H1 (cell line): ENCODE measurements at regions not wholly inside any gene's neighbourhood (a gene's known extent, or its start where the extent isn't known, plus 50 kb on each side); places are given as distances from the start of the nearest gene placed in this dataset.
"Not testable (repeated sequence)": the region's sequence is repeated elsewhere in the genome, so short reads cannot be mapped to it uniquely, and the experiment has no call there.

Experiments
- CTCF ChIA-PET: fragments of 300-600 bp; sonication (Branson Sonifier 250); formaldehyde crosslinking; loops from one replicate; lab custom pipeline; 2021; ENCODE audit not compliant: partially characterized antibody; lab: Charles Lee
- POLR2A ChIA-PET: fragments of 300-600 bp; sonication (Branson Sonifier 250); formaldehyde crosslinking; loops from one replicate; lab custom pipeline; 2021; ENCODE audit warnings: inconsistent platforms; ENCODE audit not compliant: partially characterized antibody; lab: Charles Lee
- DNase-seq, 2 experiments: peaks; one replicate each; pipeline versions ENCODE4 v3.0.0 to v3.0.0-alpha.2; 2010 to 2022; ENCODE audit warnings: low spot score in 2 of 2, low read depth in 1 of 2, mixed read lengths in 1 of 2
- FAIRE-seq: peaks from 2 replicates; lab custom pipeline; 2011; peaks lifted over from hg19 to GRCh38; lab: Jason Lieb, UNC
- H2AFZ ChIP-seq: 2 replicates; pipeline ENCODE4 v1.8.1; 2012; ENCODE audit warnings: low read length, inconsistent platforms
- H2AK5ac ChIP-seq: 2 replicates; pipeline ENCODE4 v1.6.1; 2013; ENCODE audit warnings: low read depth, low read length
- H2BK120ac ChIP-seq: replicated peaks from 2 replicates; pipeline ENCODE3; 2013; ENCODE audit warnings: low read depth, low read length, inconsistent platforms
- H2BK12ac ChIP-seq: 2 replicates; pipeline ENCODE4 v1.6.1; 2013; ENCODE audit warnings: low read depth, low read length
- H2BK15ac ChIP-seq: 2 replicates; pipeline ENCODE4 v1.6.1; 2013; ENCODE audit warnings: low read length
- H2BK20ac ChIP-seq: 2 replicates; pipeline ENCODE4 v1.6.1; 2013; ENCODE audit warnings: low read length
- H2BK5ac ChIP-seq: 2 replicates; pipeline ENCODE4 v1.6.1; 2013; ENCODE audit warnings: low read depth, low read length
- H3K14ac ChIP-seq: 2 replicates; pipeline ENCODE4 v1.6.1; 2013; ENCODE audit warnings: inconsistent platforms; ENCODE audit not compliant: insufficient read length
- H3K18ac ChIP-seq: 2 replicates; pipeline ENCODE4 v1.6.1; 2013; ENCODE audit warnings: low read length; ENCODE audit errors: extremely low read depth
- H3K23ac ChIP-seq: 2 replicates; pipeline ENCODE4 v1.6.1; 2013; ENCODE audit warnings: inconsistent platforms; ENCODE audit not compliant: insufficient read length
- H3K23me2 ChIP-seq: 2 replicates; pipeline ENCODE4 v1.6.1; 2013; ENCODE audit warnings: low read depth, low read length
- H3K27ac ChIP-seq: 2 replicates; pipeline ENCODE4 v1.6.1; 2011; ENCODE audit warnings: low read depth, low read length, inconsistent platforms
- H3K27me3 ChIP-seq, 4 experiments: replicated peaks in 1 of 4; 1 replicate in 1 of 4; 2 replicates in 3 of 4; pipeline versions ENCODE4 v1.6.1 to v1.8.1; 2011 to 2013; ENCODE audit warnings: low read length in 3 of 4, mild to moderate bottlenecking in 3 of 4, inconsistent platforms in 2 of 4, mixed read lengths in 2 of 4, moderate library complexity in 1 of 4; ENCODE audit not compliant: control insufficient read depth in 3 of 4, insufficient read depth in 3 of 4; ENCODE audit errors: extremely low read depth in 1 of 4
- H3K36me3 ChIP-seq, 4 experiments: 2 replicates each; pipeline versions ENCODE4 v1.6.1 to v1.8.1; 2011 to 2013; ENCODE audit warnings: mild to moderate bottlenecking in 4 of 4, low read length in 3 of 4, moderate library complexity in 2 of 4, control low read depth in 1 of 4, inconsistent platforms in 1 of 4; ENCODE audit not compliant: insufficient read depth in 4 of 4, control insufficient read depth in 2 of 4
- H3K4ac ChIP-seq: replicated peaks from 2 replicates; pipeline ENCODE3; 2013; ENCODE audit warnings: low read length, low read depth, mixed read lengths, inconsistent platforms; ENCODE audit not compliant: insufficient read length
- H3K4me1 ChIP-seq, 4 experiments: replicated peaks in 1 of 4; 1 replicate in 1 of 4; 2 replicates in 3 of 4; pipeline versions ENCODE4 v1.6.1 to v1.8.1; 2011 to 2013; ENCODE audit warnings: low read length in 3 of 4, inconsistent platforms in 2 of 4, mixed read lengths in 1 of 4; ENCODE audit not compliant: insufficient read depth in 4 of 4, control insufficient read depth in 3 of 4
- H3K4me2 ChIP-seq, 2 experiments: 2 replicates each; pipeline versions ENCODE4 v1.6.1 to v1.8.1; 2011 to 2013; ENCODE audit warnings: low read depth in 2 of 2, low read length in 2 of 2, control low read depth in 1 of 2, inconsistent platforms in 1 of 2, mild to moderate bottlenecking in 1 of 2; ENCODE audit not compliant: insufficient read depth in 1 of 2
- H3K4me3 ChIP-seq, 4 experiments: fragments of 200-600, 300-600 bp in 1 of 4; sonication (generic), shearing (Covaris generic), sonication (Bioruptor Twin) in 1 of 4; 2 replicates each; pipeline versions ENCODE4 v1.5.1 to v1.8.1; 2011 to 2016; ENCODE audit warnings: low read length in 4 of 4, low read depth in 3 of 4, control low read depth in 2 of 4, inconsistent platforms in 2 of 4, mild to moderate bottlenecking in 2 of 4, mixed read lengths in 1 of 4, moderate library complexity in 1 of 4; ENCODE audit not compliant: insufficient read depth in 2 of 4; ENCODE audit errors: extremely low read depth in 1 of 4
- H3K56ac ChIP-seq: replicated peaks from 2 replicates; pipeline ENCODE3; 2013; ENCODE audit warnings: low read depth, mild to moderate bottlenecking, mixed read lengths, low read length, inconsistent platforms; ENCODE audit not compliant: insufficient read length
- H3K79me1 ChIP-seq: 2 replicates; pipeline ENCODE4 v1.6.1; 2013; ENCODE audit warnings: low read depth, low read length, control low read depth
- H3K79me2 ChIP-seq, 2 experiments: 2 replicates each; pipeline versions ENCODE4 v1.6.1 to v1.8.1; 2012 to 2013; ENCODE audit warnings: low read length in 2 of 2, mild to moderate bottlenecking in 2 of 2, inconsistent platforms in 1 of 2; ENCODE audit not compliant: insufficient read depth in 2 of 2, control insufficient read depth in 1 of 2
- H3K9ac ChIP-seq, 4 experiments: replicated peaks in 1 of 4; 1 replicate in 1 of 4; 2 replicates in 3 of 4; pipeline versions ENCODE4 v1.6.1 to v1.8.1; 2011 to 2013; ENCODE audit warnings: low read depth in 3 of 4, low read length in 3 of 4, control low read depth in 2 of 4, mild to moderate bottlenecking in 2 of 4, moderate library complexity in 2 of 4, inconsistent platforms in 1 of 4; ENCODE audit errors: extremely low read depth in 1 of 4
- H3K9me3 ChIP-seq, 2 experiments: 2 replicates each; pipeline versions ENCODE4 v1.6.1 to v1.8.1; 2012 to 2013; ENCODE audit warnings: mild to moderate bottlenecking in 2 of 2, moderate library complexity in 2 of 2, control low read depth in 1 of 2, inconsistent platforms in 1 of 2, low read depth in 1 of 2, low read length in 1 of 2, mixed read lengths in 1 of 2; ENCODE audit not compliant: insufficient read depth in 2 of 2
- H4K20me1 ChIP-seq, 2 experiments: replicated peaks in 1 of 2; 2 replicates each; pipeline versions ENCODE3 to v1.8.1; 2011 to 2013; ENCODE audit warnings: inconsistent platforms in 2 of 2, low read length in 2 of 2, mild to moderate bottlenecking in 1 of 2; ENCODE audit not compliant: insufficient read depth in 2 of 2, control insufficient read depth in 1 of 2
- H4K5ac ChIP-seq: 2 replicates; pipeline ENCODE4 v1.6.1; 2013; ENCODE audit warnings: low read length, low read depth, mixed read lengths, inconsistent platforms; ENCODE audit not compliant: insufficient read length
- H4K8ac ChIP-seq: 2 replicates; pipeline ENCODE4 v1.8.0; 2013; ENCODE audit warnings: mild to moderate bottlenecking, moderate library complexity, low read length, inconsistent platforms; ENCODE audit not compliant: insufficient read depth; ENCODE audit errors: extremely low read depth
- H4K91ac ChIP-seq: replicated peaks from 2 replicates; pipeline ENCODE3; 2013; ENCODE audit warnings: low read length, mixed read lengths, inconsistent platforms; ENCODE audit not compliant: insufficient read length
- WGBS, 2 experiments: shearing (Covaris generic) in 1 of 2; methylation state at CpG; one replicate each; pipeline versions ENCODE4 v1.1.6 to v1.1.7; 2013 to 2015; ENCODE audit warnings: low lambda C conversion rate in 2 of 2, mixed read lengths in 2 of 2, inconsistent platforms in 1 of 2, low coverage in 1 of 2, missing lambda C conversion rate in 1 of 2; ENCODE audit not compliant: insufficient replicate concordance in 2 of 2, insufficient coverage in 1 of 2, insufficient read length in 1 of 2; ENCODE audit errors: extremely low coverage in 1 of 2, missing lambda C conversion rate in 1 of 2; 5-methylcytosine and 5-hydroxymethylcytosine counted together

GRCh38 chr2:89882880-89883279 is 1191.4 kb downstream of the RPIA start:
- H2BK5ac ChIP-seq, H4K20me1 ChIP-seq, H4K91ac ChIP-seq, H4K8ac ChIP-seq, H3K9ac ChIP-seq, H3K27me3 ChIP-seq, H3K18ac ChIP-seq, H3K79me2 ChIP-seq, H3K4me1 ChIP-seq, H3K27ac ChIP-seq, H2AK5ac ChIP-seq, H4K5ac ChIP-seq, CTCF ChIA-PET, H3K56ac ChIP-seq, H3K9me3 ChIP-seq, FAIRE-seq, H2BK20ac ChIP-seq, H3K23ac ChIP-seq, H3K79me1 ChIP-seq, H2BK12ac ChIP-seq, H3K4me3 ChIP-seq, H2BK15ac ChIP-seq, H3K4ac ChIP-seq, DNase-seq, H2BK120ac ChIP-seq, H3K14ac ChIP-seq, H3K23me2 ChIP-seq, H3K4me2 ChIP-seq, H2AFZ ChIP-seq, POLR2A ChIA-PET, H3K36me3 ChIP-seq: not testable (repeated sequence)
- 10% methylated on average over 1 of the region's 1 CpG; no CpG with 5 or more reads in 1 of the 2 experiments for WGBS, 2 experiments

GRCh38 chr2:89883624-89884023 is 1192.2 kb downstream of the RPIA start:
- H3K56ac ChIP-seq, H3K4me2 ChIP-seq, H2BK5ac ChIP-seq, POLR2A ChIA-PET, CTCF ChIA-PET, H3K23me2 ChIP-seq, H2BK12ac ChIP-seq, H2BK120ac ChIP-seq, H3K9ac ChIP-seq, H2AK5ac ChIP-seq, H3K23ac ChIP-seq, H3K4me1 ChIP-seq, H2AFZ ChIP-seq, H4K91ac ChIP-seq, H2BK20ac ChIP-seq, H3K9me3 ChIP-seq, H3K79me2 ChIP-seq, H4K8ac ChIP-seq, H3K18ac ChIP-seq, H4K20me1 ChIP-seq, H3K36me3 ChIP-seq, H2BK15ac ChIP-seq, H3K4ac ChIP-seq, H3K27ac ChIP-seq, H3K14ac ChIP-seq, H3K4me3 ChIP-seq, DNase-seq, H3K79me1 ChIP-seq, FAIRE-seq, H4K5ac ChIP-seq, H3K27me3 ChIP-seq: not testable (repeated sequence)
- 86% methylated on average over 2 of the region's 2 CpGs; no CpG with 5 or more reads in 1 of the 2 experiments for WGBS, 2 experiments
